K562 (cell line): ENCODE measurements at regions not wholly inside any gene's neighbourhood (a gene's known extent, or its start where the extent isn't known, plus 50 kb on each side); places are given as distances from the start of the nearest gene placed in this dataset.

Source experiments
- ATAC-seq: fragments of 200-7000 bp; cut with Tn5 transposase; 3 replicates; pipeline ENCODE4 v1.9.1; 2020; ENCODE audit warnings: moderate library complexity
- BruUV-seq: library from RNA; stranded (reverse); fragments of 400-500 nt; replicated peaks from 2 replicates; lab custom pipeline; 2021; lab: Mats Ljungman, UMichigan
- CTCF ChIA-PET: fragments of 300-600 bp; formaldehyde crosslinking; extraction: SDS; loops from one replicate; lab custom pipeline; 2021; ENCODE audit warnings: low intra/inter-chr PET ratio; lab: Yijun Ruan, JAX
- POLR2A ChIA-PET: fragments of 300-600, 350-650 bp; sonication (Branson Sonifier 250); formaldehyde crosslinking; extraction: SDS; loops from one replicate; lab custom pipeline; 2021; ENCODE audit warnings: antibody characterized with exemption, inconsistent platforms; lab: Yijun Ruan, JAX
- DNase-seq, 4 experiments: peaks; one replicate each; pipeline versions ENCODE4 v3.0.0 to v3.0.0-alpha.2; 2011 to 2018; ENCODE audit warnings: low spot score in 3 of 4, mixed read lengths in 3 of 4; ENCODE audit errors: extremely low read depth in 1 of 4
- FAIRE-seq: peaks from 2 replicates; lab custom pipeline; 2011; peaks lifted over from hg19 to GRCh38; lab: Jason Lieb, UNC
- H2AFZ ChIP-seq: 2 replicates; pipeline ENCODE4 v1.6.0; 2011; ENCODE audit warnings: low read depth, low read length, control low read depth, inconsistent platforms
- H3K27ac ChIP-seq: fragments of 200-600 bp; 3 replicates; pipeline ENCODE4 v1.8.0; 2011; ENCODE audit warnings: low read depth, mild to moderate bottlenecking, control low read depth, inconsistent platforms, low read length, moderate library complexity, mixed read lengths; ENCODE audit errors: extremely low read depth
- H3K27me3 ChIP-seq, 2 experiments: fragments of 300-600 bp in 1 of 2; 2 replicates in 1 of 2; 3 replicates in 1 of 2; pipeline versions ENCODE4 v1.6.0 to v1.8.0; 2011; ENCODE audit warnings: inconsistent platforms in 2 of 2, low read length in 2 of 2, mild to moderate bottlenecking in 1 of 2, mixed read lengths in 1 of 2, moderate library complexity in 1 of 2; ENCODE audit not compliant: control insufficient read depth in 2 of 2, insufficient read depth in 2 of 2
- H3K36me3 ChIP-seq: fragments of 300-600 bp; 3 replicates; pipeline ENCODE4 v1.8.0; 2011; ENCODE audit warnings: mild to moderate bottlenecking, low read length, inconsistent platforms; ENCODE audit not compliant: control insufficient read depth, insufficient read depth
- H3K4me1 ChIP-seq, 2 experiments: fragments of 200-600 bp in 1 of 2; replicated peaks in 1 of 2; 2 replicates in 1 of 2; 3 replicates in 1 of 2; pipeline versions ENCODE4 v1.5.1 to v1.8.0; 2011; ENCODE audit warnings: inconsistent platforms in 2 of 2, low read length in 2 of 2, mild to moderate bottlenecking in 1 of 2, mixed read lengths in 1 of 2, moderate library complexity in 1 of 2; ENCODE audit not compliant: control insufficient read depth in 2 of 2, insufficient read depth in 2 of 2
- H3K4me2 ChIP-seq: 2 replicates; pipeline ENCODE4 v1.6.1; 2011; ENCODE audit warnings: low read length, control low read depth, inconsistent platforms, mixed read lengths; ENCODE audit not compliant: insufficient read depth
- H3K4me3 ChIP-seq: fragments of 200-600 bp; sonication (generic), shearing (Covaris generic); 2 replicates; pipeline ENCODE4 v1.5.1; 2016; ENCODE audit warnings: control low read depth, inconsistent platforms
- H3K79me2 ChIP-seq: fragments of 200-600 bp; 3 replicates; pipeline ENCODE4 v1.8.0; 2011; ENCODE audit warnings: low read length, inconsistent platforms; ENCODE audit not compliant: control insufficient read depth, insufficient read depth
- H3K9ac ChIP-seq, 2 experiments: 2 replicates each; pipeline versions ENCODE4 v1.6.0 to v1.6.1; 2011; ENCODE audit warnings: low read depth in 2 of 2, low read length in 2 of 2, control low read depth in 1 of 2, inconsistent platforms in 1 of 2, mild to moderate bottlenecking in 1 of 2, mixed read lengths in 1 of 2; ENCODE audit not compliant: insufficient read depth in 1 of 2
- H3K9me1 ChIP-seq: one replicate; pipeline ENCODE4 v1.6.0; 2011; ENCODE audit warnings: inconsistent platforms, mild to moderate bottlenecking, low read length, moderate library complexity; ENCODE audit not compliant: control insufficient read depth, insufficient read depth
- H3K9me3 ChIP-seq: replicated peaks from 2 replicates; pipeline ENCODE4 v1.5.1; 2011; ENCODE audit warnings: low read depth, low read length, inconsistent platforms; ENCODE audit not compliant: control insufficient read depth, insufficient read depth
- H4K20me1 ChIP-seq: replicated peaks from 2 replicates; pipeline ENCODE4 v1.6.1; 2011; ENCODE audit warnings: low read length, inconsistent platforms, mixed read lengths; ENCODE audit not compliant: control insufficient read depth, insufficient read depth
- CBFB ChIP-seq: sonication (generic); formaldehyde crosslinking; IDR thresholded peaks from 2 replicates; pipeline ENCODE4 v1.4.0; 2020; ENCODE audit warnings: mild to moderate bottlenecking, missing genetic modification reagents
- DDX20 ChIP-seq: fragments of 450-650 bp; IDR thresholded peaks from 2 replicates; pipeline ENCODE4 v1.6.1; 2016; ENCODE audit warnings: missing genetic modification characterization, low read depth, mild to moderate bottlenecking, missing compliant biosample characterization, moderate library complexity
- E2F1 ChIP-seq: sonication (generic); formaldehyde crosslinking; IDR thresholded peaks from 2 replicates; pipeline ENCODE4 v1.8.1; 2023; ENCODE audit warnings: mild to moderate bottlenecking, missing genetic modification reagents, moderate library complexity
- ETV5 ChIP-seq: sonication (generic); formaldehyde crosslinking; IDR thresholded peaks from 2 replicates; pipeline ENCODE4 v1.4.0; 2020; ENCODE audit warnings: low read depth, mild to moderate bottlenecking, missing genetic modification reagents
- GATA2 ChIP-seq: sonication (generic); formaldehyde crosslinking; IDR thresholded peaks from 2 replicates; pipeline ENCODE4 v1.4.0; 2020; ENCODE audit warnings: mild to moderate bottlenecking, missing genetic modification reagents
- MBD2 ChIP-seq: sonication (generic); IDR thresholded peaks from 2 replicates; pipeline ENCODE4 v1.6.1; 2016; ENCODE audit warnings: low read depth, borderline replicate concordance
- MTA1 ChIP-seq: fragments of 450-650 bp; IDR thresholded peaks from 2 replicates; pipeline ENCODE4 v1.6.1; 2017; ENCODE audit warnings: borderline replicate concordance
- MTA2 ChIP-seq: fragments of 450-650 bp; IDR thresholded peaks from 2 replicates; pipeline ENCODE4 v1.6.1; 2016; ENCODE audit warnings: low read depth
- MXI1 ChIP-seq: IDR thresholded peaks from 2 replicates; pipeline ENCODE4 v1.6.1; 2011; ENCODE audit warnings: low read depth, mild to moderate bottlenecking, improper control_type of control experiment, low read length
- PHF21A ChIP-seq: fragments of 450-650 bp; IDR thresholded peaks from 2 replicates; pipeline ENCODE4 v1.6.1; 2017; ENCODE audit warnings: low read depth, borderline replicate concordance
- RHOXF2B ChIP-seq: fragments of 250-450 bp; sonication (Bioruptor Pico); conservative IDR thresholded peaks from 2 replicates; pipeline ENCODE4 v1.5.1; 2021
- TAF7 ChIP-seq: fragments of 450-650 bp; IDR thresholded peaks from 2 replicates; pipeline ENCODE4 v1.6.1; 2016; ENCODE audit warnings: missing genetic modification characterization, missing compliant biosample characterization
- TAL1 ChIP-seq: fragments of 450-650 bp; IDR thresholded peaks from 2 replicates; pipeline ENCODE4 v1.6.1; 2016; ENCODE audit warnings: mild to moderate bottlenecking
- ZBTB33 ChIP-seq: sonication (generic); formaldehyde crosslinking; IDR thresholded peaks from 2 replicates; pipeline ENCODE4 v1.8.1; 2023; ENCODE audit warnings: mild to moderate bottlenecking, missing genetic modification reagents
- ZNF224 ChIP-seq: sonication (generic); formaldehyde crosslinking; IDR thresholded peaks from 2 replicates; pipeline ENCODE4 v1.8.0; 2022; ENCODE audit warnings: mild to moderate bottlenecking, missing genetic modification reagents
- ZNF239 ChIP-seq: fragments of 250-450 bp; sonication (Bioruptor Pico); IDR thresholded peaks from 2 replicates; pipeline ENCODE4 v1.4.0; 2020; ENCODE audit warnings: mild to moderate bottlenecking
- ZNF384 ChIP-seq: IDR thresholded peaks from 2 replicates; pipeline ENCODE4 v1.6.1; 2012; ENCODE audit warnings: low read depth, low read length, improper control_type of control experiment
- ZNF445 ChIP-seq: fragments of 250-450 bp; sonication (Bioruptor Pico); IDR thresholded peaks from 2 replicates; pipeline ENCODE4 v1.4.0; 2020; ENCODE audit warnings: low read depth, mild to moderate bottlenecking, moderate library complexity
- ZNF57 ChIP-seq: fragments of 450-650 bp; formaldehyde crosslinking; IDR thresholded peaks from 2 replicates; pipeline ENCODE4 v1.4.0; 2020; ENCODE audit warnings: mild to moderate bottlenecking, moderate library complexity
- ZNF699 ChIP-seq: fragments of 250-450 bp; sonication (Bioruptor Pico); IDR thresholded peaks from 2 replicates; pipeline ENCODE4 v1.8.0; 2021; ENCODE audit warnings: mild to moderate bottlenecking, moderate library complexity; ENCODE audit not compliant: insufficient replicate concordance
- WGBS: fragments of 100-300 bp; shearing (Covaris generic); methylation state at CpG from one replicate; pipeline ENCODE4 v1.1.6; 2016; ENCODE audit warnings: low coverage, mixed read lengths; ENCODE audit not compliant: insufficient coverage; ENCODE audit errors: missing lambda C conversion rate; 5-methylcytosine and 5-hydroxymethylcytosine counted together
- in situ Hi-C: fragments of 300-500 bp; cut with MboI; formaldehyde crosslinking; loops from 4 replicates; pipeline ENCODE4 v1.15.0; 2018; ENCODE audit warnings: inconsistent platforms, mixed read lengths
- intact Hi-C: fragments of 100-400 bp; cut with micrococcal nuclease; formaldehyde crosslinking; loops from 2 replicates; pipeline ENCODE4 v1.14.2; 2022
- TF ChIP-seq, protein P1 (sequence below), 2 experiments: fragments of 450-650 bp; IDR thresholded peaks; 2 replicates each; pipeline ENCODE4 v1.6.1; 2016

GRCh38 chr6:781350-781961, 88.5 kb upstream of the EXOC2 start:
- in situ Hi-C loops (no loop called here), intact Hi-C loops (no loop called here)
- no TSS peak for BruUV-seq
- CTCF ChIA-PET: no interaction called here
- Histone ChIP-seq H3K9me1 (no peaks in the 10 kb centered on the region), H3K9ac (peak overlapping the region; percentile 22 to 74; a peak in 2 of 4 replicates), H3K9me3 (no peaks in the 10 kb centered on the region), H2AFZ (peak overlapping the region; percentile 91), H3K36me3 (no peaks in the 10 kb centered on the region), H3K27ac (peak overlapping the region; percentile 53; the same call in 2 of the 3 replicates), H4K20me1 (no peaks in the 10 kb centered on the region), H3K27me3 (peaks cover 10 to 25% of the 10 kb centered on the region in 2 experiments; a peak in 4 of 5 replicates), H3K4me3 (peak overlapping the region; percentile 7; the same call in 1 of the 2 replicates), H3K4me1 (peaks cover 5 to 17% of the 10 kb centered on the region in 2 experiments), H3K79me2 (no peaks in the 10 kb centered on the region), H3K4me2 (peak overlapping the region; percentile 84)
- peak; percentile 94 for ATAC-seq
- FAIRE-seq: peak; percentile 91
- WGBS: 2% methylated on average over 13 of the region's 13 CpGs
- peak; percentile 47 to 84 (median 68) for DNase-seq
- POLR2A ChIA-PET: interaction anchor here (0.6 to 1.6 kb wide), 11 partner anchors 10 to 356 kb away, joined by 3 to 4 read pairs (median 3); no protein-coding TSS in a partner anchor
- TF ChIP-seq MTA2: peak; percentile 21; the same call in 1 of the 2 replicates
- TF ChIP-seq ZNF57 (CRISPR knock-in tag): no peak
- no peak for TF ChIP-seq ETV5
- no peak for TF ChIP-seq E2F1 (CRISPR knock-in tag)
- TF ChIP-seq MBD2: no peak
- no peak for TF ChIP-seq PHF21A
- TF ChIP-seq MTA1: peak; percentile 18; the same call in 1 of the 2 replicates
- TF ChIP-seq DDX20 (tag): no peak
- no peak for TF ChIP-seq ZNF699 (CRISPR knock-in tag)
- peak; percentile 68 for TF ChIP-seq TAL1
- no peak for TF ChIP-seq TAF7 (tag)
- no peak for TF ChIP-seq MXI1
- no peak for TF ChIP-seq CBFB (CRISPR knock-in tag)
- no peak for TF ChIP-seq ZNF239
- no peak for TF ChIP-seq ZBTB33 (CRISPR knock-in tag)
- TF ChIP-seq RHOXF2B (CRISPR knock-in tag): no peak
- TF ChIP-seq GATA2 (CRISPR knock-in tag): peak; percentile 27; the same call in 1 of the 2 replicates
- TF ChIP-seq ZNF224 (CRISPR knock-in tag): no peak
- no peak for TF ChIP-seq ZNF384
- TF ChIP-seq, protein P1, sequence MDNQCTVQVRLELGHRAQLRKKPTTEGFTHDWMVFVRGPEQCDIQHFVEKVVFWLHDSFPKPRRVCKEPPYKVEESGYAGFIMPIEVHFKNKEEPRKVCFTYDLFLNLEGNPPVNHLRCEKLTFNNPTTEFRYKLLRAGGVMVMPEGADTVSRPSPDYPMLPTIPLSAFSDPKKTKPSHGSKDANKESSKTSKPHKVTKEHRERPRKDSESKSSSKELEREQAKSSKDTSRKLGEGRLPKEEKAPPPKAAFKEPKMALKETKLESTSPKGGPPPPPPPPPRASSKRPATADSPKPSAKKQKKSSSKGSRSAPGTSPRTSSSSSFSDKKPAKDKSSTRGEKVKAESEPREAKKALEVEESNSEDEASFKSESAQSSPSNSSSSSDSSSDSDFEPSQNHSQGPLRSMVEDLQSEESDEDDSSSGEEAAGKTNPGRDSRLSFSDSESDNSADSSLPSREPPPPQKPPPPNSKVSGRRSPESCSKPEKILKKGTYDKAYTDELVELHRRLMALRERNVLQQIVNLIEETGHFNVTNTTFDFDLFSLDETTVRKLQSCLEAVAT (IDR thresholded peaks at IDR 0.05): no peak
- no peak for TF ChIP-seq ZNF445 (CRISPR knock-in tag)
